Ascending aorta (tissue), 2 donors: ENCODE measurements at regions not wholly inside any gene's neighbourhood (a gene's known extent, or its start where the extent isn't known, plus 50 kb on each side); places are given as distances from the start of the nearest gene placed in this dataset.

ENCODE experiments used
- DNase-seq, 2 donors: peaks; one replicate each; pipeline ENCODE4 v3.0.0-alpha.2; 2019; ENCODE audit warnings: low spot score in 2 of 2
- H3K27ac ChIP-seq, 2 donors: fragments of 200-600 bp; sonication (generic); one replicate each; pipeline ENCODE4 v1.5.1; 2016 to 2017; ENCODE audit warnings: mild to moderate bottlenecking in 1 of 2
- H3K27me3 ChIP-seq: fragments of 200-600 bp; sonication (generic); one replicate; pipeline ENCODE4 v1.5.1; 2017
- H3K36me3 ChIP-seq, 2 donors: fragments of 200-600 bp; sonication (generic); one replicate each; pipeline ENCODE4 v1.5.1; 2016
- H3K4me1 ChIP-seq, 2 donors: fragments of 200-600 bp; sonication (generic); one replicate each; pipeline ENCODE4 v1.5.1; 2016 to 2017; ENCODE audit warnings: mild to moderate bottlenecking in 1 of 2
- H3K4me3 ChIP-seq, 2 donors: fragments of 200-600 bp; sonication (generic); one replicate each; pipeline ENCODE4 v1.5.1; 2016 to 2017; ENCODE audit warnings: mild to moderate bottlenecking in 1 of 2
- H3K9me3 ChIP-seq, 2 donors: fragments of 200-600 bp; sonication (generic); one replicate each; pipeline ENCODE4 v1.5.1; 2016
- CTCF ChIP-seq, 3 experiments: fragments of 200-600 bp in 2 of 3; fragments of 450-650 bp in 1 of 3; sonication (generic) in 2 of 3; IDR thresholded peaks; one replicate each; pipeline ENCODE4 v1.5.1; 2016 to 2019; ENCODE audit warnings: antibody characterized with exemption in 3 of 3, mild to moderate bottlenecking in 1 of 3, moderate library complexity in 1 of 3
- intact Hi-C: fragments of 100-400 bp; cut with DNase I; formaldehyde crosslinking; loops from one replicate; pipeline ENCODE4 v1.15.1; 2023

GRCh38 chr10:107741971-107742370 is 577.5 kb upstream of the SORCS1 start:
- no peaks in the 10 kb centered on the region for H3K36me3 ChIP-seq
- no peaks in the 10 kb centered on the region for H3K4me1 ChIP-seq
- no peak overlapping the region for H3K27ac ChIP-seq
- H3K27me3 ChIP-seq = no peaks in the 10 kb centered on the region
- DNase-seq = no peak
- no peak for TF ChIP-seq CTCF (IDR thresholded peaks at IDR 0.05)
- intact Hi-C loops = no loop called here
- H3K9me3 ChIP-seq = no peaks in the 10 kb centered on the region
- H3K4me3 ChIP-seq = no peak overlapping the region

GRCh38 chr10:107740962-107741690 is 576.6 kb upstream of the SORCS1 start:
- Histone ChIP-seq H3K9me3 (no peaks in the 10 kb centered on the region), H3K27ac (no peak overlapping the region), H3K27me3 (no peaks in the 10 kb centered on the region), H3K4me1 (no peaks in the 10 kb centered on the region), H3K4me3 (no peak overlapping the region), H3K36me3 (no peaks in the 10 kb centered on the region)
- no peak for TF ChIP-seq CTCF (IDR thresholded peaks at IDR 0.05)
- intact Hi-C loops = no loop called here
- DNase-seq = no peak

- H3K27ac ChIP-seq = no peak overlapping the region
- DNase-seq = no peak
- no peaks in the 10 kb centered on the region for H3K27me3 ChIP-seq
- peaks cover 0 to 6% of the 10 kb centered on the region in 2 donors for H3K9me3 ChIP-seq
- intact Hi-C loops = no loop called here
- TF ChIP-seq CTCF (IDR thresholded peaks at IDR 0.05) = no peak
- no peak overlapping the region for H3K4me3 ChIP-seq
- H3K4me1 ChIP-seq = no peaks in the 10 kb centered on the region
- no peaks in the 10 kb centered on the region for H3K36me3 ChIP-seq
Observed at GRCh38 chr10:107739951-107740350, 575.4 kb upstream of the SORCS1 start.

- peaks cover 4 to 21% of the 10 kb centered on the region in 2 donors for H3K9me3 ChIP-seq
- no peak overlapping the region for H3K4me3 ChIP-seq
- H3K36me3 ChIP-seq = no peaks in the 10 kb centered on the region
- no peak for DNase-seq
- no peaks in the 10 kb centered on the region for H3K4me1 ChIP-seq
- no peak overlapping the region for H3K27ac ChIP-seq
- intact Hi-C loops = no loop called here
- H3K27me3 ChIP-seq = no peaks in the 10 kb centered on the region
- TF ChIP-seq CTCF (IDR thresholded peaks at IDR 0.05) = no peak
Observed at GRCh38 chr10:107733328-107734130, 569.0 kb upstream of the SORCS1 start.

GRCh38 chr10:107732045-107732444 is 567.5 kb upstream of the SORCS1 start:
- no peak overlapping the region for H3K4me3 ChIP-seq

More at GRCh38 chr10:107732045-107732444, 567.5 kb upstream of the SORCS1 start:
- intact Hi-C loops = no loop called here
- DNase-seq = no peak
- H3K27me3 ChIP-seq = no peaks in the 10 kb centered on the region
- H3K27ac ChIP-seq = no peak overlapping the region
- peaks cover 4 to 21% of the 10 kb centered on the region in 2 donors for H3K9me3 ChIP-seq
- TF ChIP-seq CTCF (IDR thresholded peaks at IDR 0.05) = no peak
- H3K36me3 ChIP-seq = no peaks in the 10 kb centered on the region
- H3K4me1 ChIP-seq = no peaks in the 10 kb centered on the region
